Spinal cord (tissue), 9 donors: ENCODE measurements at regions not wholly inside any gene's neighbourhood (a gene's known extent, or its start where the extent isn't known, plus 50 kb on each side); places are given as distances from the start of the nearest gene placed in this dataset.
A peak's percentile ranks its signal among the peaks of the same experiment; 100 is the strongest.

Experiments used
- DNase-seq, 6 donors: peaks; one replicate each; pipeline versions ENCODE4 v3.0.0 to v3.0.0-alpha.2; 2013 to 2015; ENCODE audit warnings: low spot score in 6 of 6, low read depth in 4 of 6
- H3K27ac ChIP-seq: one replicate; pipeline ENCODE4 v1.5.1; 2013; ENCODE audit warnings: low read depth, low read length, control low read depth
- H3K27me3 ChIP-seq: one replicate; pipeline ENCODE4 v1.6.1; 2013; ENCODE audit warnings: low read length; ENCODE audit not compliant: control insufficient read depth, insufficient read depth
- H3K36me3 ChIP-seq: one replicate; pipeline ENCODE4 v1.6.1; 2013; ENCODE audit warnings: low read length; ENCODE audit not compliant: control insufficient read depth, insufficient read depth
- H3K4me1 ChIP-seq: one replicate; pipeline ENCODE4 v1.6.1; 2013; ENCODE audit warnings: low read length; ENCODE audit not compliant: control insufficient read depth, insufficient read depth
- H3K4me3 ChIP-seq: one replicate; pipeline ENCODE4 v1.5.1; 2013; ENCODE audit warnings: low read depth, low read length, control low read depth
- H3K9me3 ChIP-seq: one replicate; pipeline ENCODE4 v1.6.1; 2013; ENCODE audit warnings: low read length; ENCODE audit not compliant: control insufficient read depth, insufficient read depth
- WGBS: methylation state at CpG from one replicate; pipeline ENCODE4 v1.1.5; 2013; ENCODE audit warnings: missing lambda C conversion rate; ENCODE audit not compliant: insufficient coverage; 5-methylcytosine and 5-hydroxymethylcytosine counted together
- donor health status: healthy.

DNA sequence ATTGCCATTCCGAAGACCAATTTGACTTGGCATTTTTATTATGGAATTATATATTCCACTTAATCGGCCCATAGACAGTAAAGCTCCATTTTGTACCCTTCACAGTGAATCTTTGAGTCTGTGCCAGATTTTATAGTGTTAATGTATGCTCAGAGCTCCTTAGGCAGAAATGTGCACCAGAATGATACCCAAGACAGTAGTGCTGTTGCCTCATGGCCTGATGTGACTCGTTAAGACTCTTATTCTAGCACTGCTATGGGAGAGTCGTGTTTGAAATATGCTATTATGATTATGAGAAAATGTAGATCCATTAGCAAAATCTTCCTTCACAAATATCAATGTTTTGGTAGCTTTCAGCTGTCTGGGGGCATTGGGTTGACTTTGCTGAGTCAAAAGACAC is 209.8 kb upstream of the RAG2 start:
- no peaks in the 10 kb centered on the region for H3K4me1 ChIP-seq

DNA sequence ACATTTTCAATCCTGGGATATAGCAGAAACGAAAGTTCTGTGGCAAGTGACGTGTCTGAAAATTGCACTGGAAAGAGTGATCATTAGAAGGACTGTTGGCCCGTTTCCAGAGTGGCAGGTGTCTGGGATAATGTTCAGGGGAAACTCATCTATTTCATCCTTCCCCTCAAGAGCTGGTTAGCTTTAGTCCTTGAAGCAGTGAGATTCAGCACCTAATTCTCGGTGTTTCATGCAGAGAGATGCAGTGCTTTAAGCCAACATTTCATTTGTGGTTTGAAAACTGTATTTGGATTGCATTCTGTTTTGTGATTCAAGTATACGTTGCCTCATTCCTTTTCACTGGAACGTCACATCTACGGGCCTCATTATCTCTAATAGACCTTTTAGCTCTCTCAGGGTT is 205.0 kb upstream of the RAG2 start:
- 93% methylated on average over 2 of the region's 7 CpGs for WGBS
- Histone ChIP-seq H3K9me3 (no peaks in the 10 kb centered on the region), H3K4me3 (no peak overlapping the region), H3K27ac (no peak overlapping the region), H3K27me3 (no peaks in the 10 kb centered on the region), H3K36me3 (no peaks in the 10 kb centered on the region), H3K4me1 (no peaks in the 10 kb centered on the region)
- peak in 2 of 6 donors; percentile 34 to 69 for DNase-seq

More for the DNA sequence above, 209.8 kb upstream of the RAG2 start:
- Histone ChIP-seq H3K36me3 (no peaks in the 10 kb centered on the region), H3K4me3 (no peak overlapping the region), H3K27me3 (no peaks in the 10 kb centered on the region), H3K27ac (no peak overlapping the region), H3K9me3 (no peaks in the 10 kb centered on the region)
- DNase-seq = peak in 1 of 6 donors; percentile 92
- no CpG with 5 or more reads among the region's 4 CpGs for WGBS

DNA sequence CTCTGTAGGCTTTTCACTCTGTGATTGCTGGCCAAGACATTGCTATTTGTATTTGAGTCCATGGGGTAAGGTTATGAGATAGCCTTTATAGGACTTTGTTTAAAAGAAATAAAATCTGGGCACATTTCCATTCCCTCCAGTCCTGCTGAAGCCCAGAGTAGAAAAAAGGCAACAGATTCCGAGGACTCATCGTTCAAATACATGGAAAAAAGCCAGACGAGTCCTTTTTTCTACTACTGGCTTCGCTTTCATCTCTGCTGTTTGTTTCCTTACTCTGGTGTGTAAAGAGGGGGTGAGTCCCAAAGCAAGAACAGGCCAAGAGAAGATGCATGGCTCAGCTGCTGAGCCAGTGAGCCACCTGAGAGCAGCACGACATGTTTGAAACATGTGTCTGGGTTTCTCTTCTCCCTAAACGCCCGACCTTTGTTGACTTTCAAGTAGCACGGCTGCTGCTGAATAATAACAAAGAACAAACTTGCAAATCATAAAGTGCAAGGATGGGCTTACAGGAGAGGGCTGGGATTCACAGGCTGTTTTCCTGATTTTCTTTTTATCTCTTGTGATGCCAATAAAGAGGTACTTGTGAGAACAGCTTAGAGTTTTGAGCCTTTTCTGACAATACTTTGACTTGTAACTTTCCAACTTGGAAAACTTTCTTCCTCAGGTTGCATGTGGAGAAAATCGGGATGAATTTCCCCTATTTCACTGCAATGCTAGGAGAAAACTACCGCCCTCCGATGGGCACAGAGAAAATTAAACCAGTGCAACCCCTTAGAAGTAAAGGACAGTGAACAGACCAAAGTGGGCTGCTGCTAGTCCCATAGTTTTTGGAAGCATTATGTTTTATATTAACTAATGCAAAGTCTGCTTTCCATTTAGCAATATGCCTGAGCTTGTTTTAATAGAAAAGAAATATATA is 195.2 kb upstream of the RAG2 start:
- H3K27me3 ChIP-seq = no peaks in the 10 kb centered on the region
- peaks cover 3% of the 10 kb centered on the region for H3K4me1 ChIP-seq
- DNase-seq = peak in 2 of 6 donors; percentile 62 to 63
- H3K27ac ChIP-seq = no peak overlapping the region
- H3K9me3 ChIP-seq = no peaks in the 10 kb centered on the region
- no peaks in the 10 kb centered on the region for H3K36me3 ChIP-seq
- WGBS = 32% methylated on average over 3 of the region's 11 CpGs
- H3K4me3 ChIP-seq = no peak overlapping the region

DNA sequence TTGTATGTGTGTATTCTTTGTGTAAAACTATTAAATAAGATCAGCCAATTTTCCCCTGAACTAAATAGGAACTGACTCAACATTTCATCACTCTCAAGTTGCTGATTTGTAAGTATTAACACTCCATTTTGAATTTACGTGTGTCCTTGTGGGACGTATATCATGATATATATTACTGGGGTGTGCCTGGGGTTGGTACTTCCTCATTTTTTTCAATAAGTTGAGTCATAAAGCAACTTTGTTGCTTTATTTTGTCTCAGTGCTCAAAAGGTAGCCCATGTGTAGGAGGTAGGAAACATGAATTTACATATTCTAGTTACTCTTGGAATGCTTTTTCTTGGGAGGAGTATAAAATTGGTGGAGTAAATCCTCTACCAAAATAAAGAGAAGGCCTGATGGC is 193.9 kb upstream of the RAG2 start:
- DNase-seq = no peak
- 100% methylated on average over 1 of the region's 2 CpGs for WGBS
- H3K9me3 ChIP-seq = peaks cover 2% of the 10 kb centered on the region
- H3K27ac ChIP-seq = no peak overlapping the region
- no peaks in the 10 kb centered on the region for H3K27me3 ChIP-seq
- H3K4me1 ChIP-seq = peaks cover 3% of the 10 kb centered on the region
- no peaks in the 10 kb centered on the region for H3K36me3 ChIP-seq
- H3K4me3 ChIP-seq = no peak overlapping the region

DNA sequence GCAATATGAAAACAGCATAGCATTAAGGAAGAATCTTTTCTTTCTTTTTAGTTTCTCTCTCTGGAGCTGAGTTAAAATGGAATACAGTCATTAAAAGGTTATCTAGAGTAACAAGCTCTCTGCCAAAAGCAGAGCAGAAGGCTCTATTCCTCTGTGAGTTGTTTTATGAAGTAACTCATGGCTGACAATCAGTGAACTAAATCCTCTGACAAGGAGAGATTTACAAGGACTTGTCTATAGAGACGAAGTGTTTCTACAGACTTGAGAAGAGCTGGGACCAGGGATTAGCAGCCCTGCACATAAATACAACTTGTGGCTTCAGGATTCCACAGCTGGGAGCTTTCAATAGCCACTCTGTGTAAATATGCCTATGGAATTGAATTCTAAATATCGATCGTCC is 192.5 kb upstream of the RAG2 start:
- WGBS = 46% methylated on average over 3 of the region's 3 CpGs
- H3K4me1 ChIP-seq = peaks cover 3% of the 10 kb centered on the region
- peak in 1 of 6 donors; percentile 20 for DNase-seq
- H3K27me3 ChIP-seq = no peaks in the 10 kb centered on the region
- H3K27ac ChIP-seq = no peak overlapping the region
- no peaks in the 10 kb centered on the region for H3K36me3 ChIP-seq
- H3K4me3 ChIP-seq = no peak overlapping the region
- peaks cover 2% of the 10 kb centered on the region for H3K9me3 ChIP-seq

DNA sequence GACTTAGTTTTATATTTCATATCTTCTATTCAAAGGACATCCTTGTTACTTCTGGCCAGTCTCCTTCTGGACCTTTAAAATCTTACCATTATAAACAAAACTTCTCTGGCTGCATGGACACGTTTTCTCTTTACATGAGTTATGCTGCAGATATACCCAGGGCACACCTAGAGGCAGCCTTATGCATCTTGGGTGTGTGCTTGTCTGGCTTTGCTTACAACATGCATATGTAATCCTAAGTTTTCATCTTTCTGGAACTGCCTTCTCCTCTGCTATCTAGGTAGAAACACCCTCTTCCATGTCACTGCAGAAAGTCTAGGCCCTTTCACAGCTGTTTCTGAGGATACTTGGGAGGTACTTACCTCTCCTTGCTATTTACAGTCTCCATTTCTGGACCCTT is 185.8 kb upstream of the RAG2 start:
- 100% methylated on average over 1 of the region's 1 CpG for WGBS
- DNase-seq = no peak
- H3K4me1 ChIP-seq = no peaks in the 10 kb centered on the region

DNA sequence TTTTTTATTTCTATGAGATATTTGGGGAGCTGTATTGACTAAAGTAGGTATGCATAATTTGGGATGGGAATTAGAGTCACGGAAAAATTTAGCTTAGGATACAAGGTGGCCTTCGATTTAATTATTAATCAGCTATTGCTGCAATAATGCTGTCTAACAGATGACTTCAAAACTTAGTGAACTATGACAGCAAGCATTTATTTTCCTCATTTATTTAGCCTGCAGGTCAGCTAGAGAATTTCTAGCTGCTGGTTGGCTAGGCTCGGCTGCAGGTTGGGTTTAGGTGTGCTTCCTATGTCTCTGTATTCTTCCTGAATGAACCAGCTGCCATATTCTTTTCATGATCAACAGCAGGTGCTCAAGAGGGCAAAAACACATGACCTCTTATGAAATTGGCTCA is 181.8 kb upstream of the RAG2 start:
- Histone ChIP-seq H3K36me3 (no peaks in the 10 kb centered on the region), H3K27me3 (no peaks in the 10 kb centered on the region), H3K4me3 (no peak overlapping the region), H3K27ac (no peak overlapping the region), H3K9me3 (no peaks in the 10 kb centered on the region), H3K4me1 (no peaks in the 10 kb centered on the region)
- 80% methylated on average over 1 of the region's 3 CpGs for WGBS
- DNase-seq = no peak

More for the DNA sequence above, 185.8 kb upstream of the RAG2 start:
- Histone ChIP-seq H3K36me3 (no peaks in the 10 kb centered on the region), H3K27me3 (no peaks in the 10 kb centered on the region), H3K9me3 (peaks cover 2% of the 10 kb centered on the region), H3K27ac (no peak overlapping the region), H3K4me3 (no peak overlapping the region)

DNA sequence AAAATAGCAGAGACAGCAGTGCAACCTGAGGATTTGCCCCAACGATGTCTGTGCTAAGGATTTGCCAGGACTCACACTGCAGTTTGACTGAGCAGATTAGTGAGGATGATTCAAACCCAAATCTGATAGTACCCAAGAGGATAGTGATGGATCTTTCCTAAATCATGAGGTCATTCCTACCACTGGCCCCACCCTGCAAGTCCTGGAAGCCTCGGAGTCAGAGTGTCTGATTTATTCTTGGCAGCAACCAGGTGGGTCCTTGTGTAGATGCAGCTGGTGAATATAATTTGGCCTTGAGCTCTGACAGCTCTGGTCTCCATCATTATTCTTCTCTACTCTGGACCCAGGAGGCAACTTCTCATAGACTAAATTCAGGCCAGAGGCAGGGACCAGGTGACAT is 179.3 kb upstream of the RAG2 start:
- H3K4me1 ChIP-seq = no peaks in the 10 kb centered on the region
- DNase-seq = no peak
- H3K4me3 ChIP-seq = no peak overlapping the region
- H3K36me3 ChIP-seq = no peaks in the 10 kb centered on the region
- H3K27ac ChIP-seq = no peak overlapping the region
- 80% methylated on average over 1 of the region's 2 CpGs for WGBS
- no peaks in the 10 kb centered on the region for H3K27me3 ChIP-seq
- no peaks in the 10 kb centered on the region for H3K9me3 ChIP-seq

DNA sequence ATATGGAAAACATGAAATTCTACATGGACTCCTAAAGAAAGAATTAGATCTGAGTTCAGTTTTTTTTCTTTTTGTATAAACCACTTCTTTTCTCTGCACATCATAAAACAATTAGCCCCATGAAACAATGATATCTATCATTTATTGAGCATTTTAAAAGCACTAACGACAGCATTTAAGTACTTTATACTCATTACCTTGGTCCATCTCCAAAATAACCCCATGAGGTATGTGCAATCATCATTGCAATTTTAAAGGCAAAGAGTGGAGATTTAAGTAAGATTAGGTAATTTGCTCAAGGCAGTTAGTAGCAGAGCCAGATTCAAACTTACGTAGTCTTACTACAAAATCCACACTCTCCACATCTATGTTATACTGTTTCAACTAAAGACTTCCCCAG is 177.7 kb upstream of the RAG2 start:
- no peak overlapping the region for H3K4me3 ChIP-seq
- no peaks in the 10 kb centered on the region for H3K27me3 ChIP-seq
- no CpG with 5 or more reads among the region's 2 CpGs for WGBS
- no peaks in the 10 kb centered on the region for H3K9me3 ChIP-seq
- H3K27ac ChIP-seq = no peak overlapping the region
- no peaks in the 10 kb centered on the region for H3K4me1 ChIP-seq
- no peak for DNase-seq
- no peaks in the 10 kb centered on the region for H3K36me3 ChIP-seq

DNA sequence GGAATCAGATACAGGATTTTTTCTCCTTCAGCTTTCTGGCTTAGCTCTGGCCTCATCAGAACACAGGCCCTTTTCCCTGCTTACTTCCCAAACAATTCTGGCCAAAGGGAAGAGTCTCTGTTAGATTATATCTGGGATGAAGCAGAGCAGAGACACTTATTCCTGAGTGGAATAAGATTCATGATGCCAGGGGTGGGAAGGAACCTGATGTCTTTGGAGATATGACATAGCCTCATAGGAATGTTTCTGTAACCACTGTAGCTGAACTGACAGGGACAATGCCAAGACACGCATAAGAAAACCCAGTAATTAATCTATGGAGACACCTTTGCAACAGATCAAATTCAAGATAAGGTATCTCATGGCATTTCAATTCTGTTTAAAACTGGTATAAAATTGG is 177.1 kb upstream of the RAG2 start:
- Histone ChIP-seq H3K27me3 (no peaks in the 10 kb centered on the region), H3K27ac (no peak overlapping the region), H3K4me1 (no peaks in the 10 kb centered on the region), H3K9me3 (no peaks in the 10 kb centered on the region), H3K36me3 (no peaks in the 10 kb centered on the region), H3K4me3 (no peak overlapping the region)
- DNase-seq = no peak
- no CpG with 5 or more reads among the region's 1 CpG for WGBS
